ENCODE measurements at regions not wholly inside any gene's neighbourhood (a gene's known extent, or its start where the extent isn't known, plus 50 kb on each side); places are given as distances from the start of the nearest gene placed in this dataset.

DNA sequence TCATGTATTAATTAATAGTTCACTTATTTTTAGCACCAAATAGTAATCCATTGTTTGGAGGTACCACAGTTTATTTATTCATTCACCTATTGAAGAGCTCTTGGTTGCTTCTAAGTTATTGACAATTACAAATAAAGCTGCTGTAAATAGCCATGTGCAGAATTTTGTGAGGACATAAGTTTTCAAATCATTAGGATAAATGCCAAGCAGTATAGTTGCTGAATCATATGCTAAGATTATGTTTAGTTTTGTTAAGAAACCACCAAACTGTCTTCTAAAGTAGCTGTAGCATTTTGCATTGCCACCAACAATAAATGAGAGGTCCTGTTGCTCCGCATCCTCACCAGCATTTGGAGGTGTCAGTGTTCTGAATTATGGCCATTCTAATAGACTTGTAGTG is 2126.8 kb downstream of the PCDH9 start:
- Histone ChIP-seq H4K20me1 (ENCODE audit: control insufficient read depth, insufficient read depth, insufficient read length) (no peaks in the 10 kb centered on the region), H3K9ac (ENCODE audit: extremely low read depth, insufficient read length, low read length) (no peak overlapping the region), H3K14ac (ENCODE audit: insufficient read depth, low read length) (no peak overlapping the region), H2BK120ac (ENCODE audit: low read depth, low read length, poor library complexity, severe bottlenecking) (no peak overlapping the region), H4K8ac (replicated peaks; ENCODE audit: insufficient read length, low read depth, low read length) (no peak overlapping the region), H3K79me1 (ENCODE audit: insufficient read depth, low read depth, low read length, poor library complexity, severe bottlenecking) (no peaks in the 10 kb centered on the region), H2AFZ (ENCODE audit: low read length) (no peak overlapping the region), H3K18ac (ENCODE audit: insufficient read length, low read depth, low read length) (no peak overlapping the region), H2BK12ac (ENCODE audit: insufficient read length, low read depth, low read length) (no peak overlapping the region), H2BK20ac (ENCODE audit: low read depth, low read length, poor library complexity, severe bottlenecking) (no peak overlapping the region), H4K91ac (ENCODE audit: insufficient read length, low read depth, low read length) (no peak overlapping the region), H2AK5ac (ENCODE audit: insufficient read length, low read length) (no peak overlapping the region), H4K5ac (ENCODE audit: insufficient read length, low read depth, low read length) (no peak overlapping the region), H3K23me2 (ENCODE audit: insufficient read length, low read depth, low read length, poor library complexity, severe bottlenecking) (no peaks in the 10 kb centered on the region), H3K4me2 (ENCODE audit: insufficient read depth, insufficient read length, low read length) (no peak overlapping the region), H3K9me3 (ENCODE audit: control insufficient read depth, low read depth, low read length) (no peaks in the 10 kb centered on the region), H3K23ac (ENCODE audit: insufficient read length, low read depth, low read length) (no peak overlapping the region), H2BK15ac (ENCODE audit: low read depth, low read length) (no peak overlapping the region), H3K4me1 (ENCODE audit: insufficient read depth, low read length) (no peaks in the 10 kb centered on the region), H3K27me3 (ENCODE audit: insufficient read depth, low read length) (no peaks in the 10 kb centered on the region), H3K27ac (ENCODE audit: insufficient read length, low read depth, low read length) (no peak overlapping the region), H2BK5ac (ENCODE audit: insufficient read length, low read length) (no peak overlapping the region), H3K56ac (ENCODE audit: insufficient read length, low read depth, low read length) (no peak overlapping the region), H3T11ph (ENCODE audit: low read length) (no peak overlapping the region), H3K79me2 (ENCODE audit: insufficient read depth, low read length) (no peaks in the 10 kb centered on the region), H3K4ac (ENCODE audit: low read depth, low read length) (no peak overlapping the region)
- TF ChIP-seq, protein P1, sequence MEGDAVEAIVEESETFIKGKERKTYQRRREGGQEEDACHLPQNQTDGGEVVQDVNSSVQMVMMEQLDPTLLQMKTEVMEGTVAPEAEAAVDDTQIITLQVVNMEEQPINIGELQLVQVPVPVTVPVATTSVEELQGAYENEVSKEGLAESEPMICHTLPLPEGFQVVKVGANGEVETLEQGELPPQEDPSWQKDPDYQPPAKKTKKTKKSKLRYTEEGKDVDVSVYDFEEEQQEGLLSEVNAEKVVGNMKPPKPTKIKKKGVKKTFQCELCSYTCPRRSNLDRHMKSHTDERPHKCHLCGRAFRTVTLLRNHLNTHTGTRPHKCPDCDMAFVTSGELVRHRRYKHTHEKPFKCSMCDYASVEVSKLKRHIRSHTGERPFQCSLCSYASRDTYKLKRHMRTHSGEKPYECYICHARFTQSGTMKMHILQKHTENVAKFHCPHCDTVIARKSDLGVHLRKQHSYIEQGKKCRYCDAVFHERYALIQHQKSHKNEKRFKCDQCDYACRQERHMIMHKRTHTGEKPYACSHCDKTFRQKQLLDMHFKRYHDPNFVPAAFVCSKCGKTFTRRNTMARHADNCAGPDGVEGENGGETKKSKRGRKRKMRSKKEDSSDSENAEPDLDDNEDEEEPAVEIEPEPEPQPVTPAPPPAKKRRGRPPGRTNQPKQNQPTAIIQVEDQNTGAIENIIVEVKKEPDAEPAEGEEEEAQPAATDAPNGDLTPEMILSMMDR (conservative IDR thresholded peaks at IDR 0.05): no peak
- Mint-ChIP-seq H3K4me1 (no peaks in the 10 kb centered on the region), H3K36me3 (ENCODE audit: insufficient read depth in 1 of 3, low read depth in 3 of 3) (peaks cover 0 to 9% (median 2%) of the 10 kb centered on the region in 3 experiments; a peak in 3 of 7 replicates), H3K27me3 (ENCODE audit: low read depth) (no peaks in the 10 kb centered on the region; the same call in 1 of the 2 replicates), H3K4me3 (no peak overlapping the region), H3K9me3 (peaks cover 12 to 16% of the 10 kb centered on the region in 2 experiments; a peak in 4 of 5 replicates), H3K27ac (no peak overlapping the region)
- DNase-seq: no peak
- no CpG with 5 or more reads among the region's 1 CpG for WGBS (ENCODE audit: extremely low coverage, insufficient read length, low lambda C conversion rate)
